Stimulated activated CD8-positive, alpha-beta memory T cell treated with anti-CD3 and anti-CD28 coated beads, Interleukin-15, amount 100 ng/mL, for 48 hours (primary cell): ENCODE measurements at regions not wholly inside any gene's neighbourhood (a gene's known extent, or its start where the extent isn't known, plus 50 kb on each side); places are given as distances from the start of the nearest gene placed in this dataset.
A peak's percentile ranks its signal among the peaks of the same experiment; 100 is the strongest.
"Not testable (repeated sequence)": the region's sequence is repeated elsewhere in the genome, so short reads cannot be mapped to it uniquely, and the experiment has no call there.

ENCODE experiments used
- DNase-seq, 2 donors: peaks; one replicate each; pipeline ENCODE4 v3.0.0-alpha.2; 2020; ENCODE audit warnings: low read depth in 2 of 2

DNA sequence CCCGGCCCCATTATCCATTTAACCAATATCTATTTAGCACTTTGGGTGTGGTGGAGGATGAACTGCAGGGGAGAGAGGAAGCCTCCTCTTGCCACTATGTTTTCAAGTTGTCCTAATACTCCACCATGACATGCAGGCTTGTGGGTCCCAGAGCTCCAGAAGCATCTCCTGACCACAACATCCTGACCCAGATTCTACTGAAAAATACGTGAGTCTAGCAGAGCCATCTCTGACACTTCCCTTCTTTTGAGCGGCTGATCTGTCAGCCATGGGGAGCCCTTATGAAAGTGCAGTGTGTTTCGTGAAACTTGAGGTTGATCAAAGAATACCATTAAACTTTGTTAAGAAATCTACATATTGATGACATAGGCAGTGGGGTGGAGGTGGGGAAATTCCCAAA lies 126.6 kb downstream of the UNC93B1 start:
- DNase-seq: not testable (repeated sequence)

GRCh38 chr11:67873223-67873622 lies 130.7 kb downstream of the UNC93B1 start:
- DNase-seq: not testable (repeated sequence)

GRCh38 chr11:67871168-67871567 lies 132.7 kb downstream of the UNC93B1 start:
- not testable (repeated sequence) for DNase-seq

DNA sequence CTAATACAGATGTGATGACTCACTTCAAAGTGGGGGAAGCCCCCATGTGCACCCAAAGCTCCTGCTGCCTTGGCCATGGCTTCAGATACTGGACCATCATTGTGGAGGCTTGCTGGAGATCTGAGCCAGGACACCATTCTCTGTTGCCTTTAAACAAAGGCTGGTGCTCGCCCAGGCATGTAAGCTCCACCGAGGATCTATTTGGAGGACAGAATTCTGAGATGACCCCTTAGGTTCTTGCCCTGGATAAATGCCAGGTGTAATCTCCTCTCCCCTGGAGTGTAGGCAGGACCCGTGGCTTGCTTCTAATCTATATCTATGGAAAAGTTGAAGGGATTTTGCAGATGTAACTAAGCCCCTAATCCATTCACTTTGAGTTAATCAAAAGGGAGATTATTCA lies 141.0 kb downstream of the UNC93B1 start:
- not testable (repeated sequence) for DNase-seq

GRCh38 chr11:67859513-67860161 lies 144.3 kb downstream of the UNC93B1 start:
- DNase-seq: peak; percentile 9 to 14

DNA sequence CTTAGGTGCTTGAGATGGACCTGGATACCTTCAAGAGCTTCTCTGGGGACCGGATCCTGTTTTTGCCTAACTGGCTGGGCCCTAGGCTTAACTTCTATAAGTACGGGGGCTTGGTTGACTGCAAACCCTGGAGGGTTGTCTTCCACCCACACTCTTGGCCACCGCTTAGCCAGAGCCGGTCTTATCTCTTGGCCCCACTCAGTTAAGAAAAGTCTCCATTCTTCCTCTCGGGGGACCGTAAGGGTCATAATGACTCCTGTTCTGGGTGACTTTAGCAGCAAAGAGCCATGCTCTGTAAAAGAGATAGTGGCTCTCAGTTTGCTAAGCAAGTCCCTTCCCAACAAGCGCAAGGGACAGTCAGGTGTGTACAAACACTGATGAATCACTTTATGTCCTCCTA lies 153.2 kb downstream of the UNC93B1 start:
- not testable (repeated sequence) for DNase-seq

DNA sequence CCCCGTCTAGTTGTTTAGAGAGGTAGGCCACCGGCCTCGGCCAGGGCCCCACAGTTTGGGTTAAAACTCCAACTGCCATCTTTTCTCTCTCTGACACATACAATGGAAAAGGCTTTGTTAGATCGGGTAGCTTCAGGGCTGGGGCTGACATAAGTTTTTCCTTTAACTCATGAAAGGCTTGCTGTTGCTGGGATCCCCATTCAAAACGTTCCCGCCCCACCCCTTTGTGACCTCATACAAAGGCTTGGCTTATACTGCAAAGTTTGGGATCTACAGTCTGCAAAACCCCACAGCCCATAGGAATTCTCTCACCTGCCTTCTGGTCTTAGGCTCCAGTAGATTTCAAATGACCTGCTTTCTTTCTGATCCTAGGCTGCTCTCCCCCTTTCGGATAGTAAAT lies 154.1 kb downstream of the UNC93B1 start:
- not testable (repeated sequence) for DNase-seq

DNA sequence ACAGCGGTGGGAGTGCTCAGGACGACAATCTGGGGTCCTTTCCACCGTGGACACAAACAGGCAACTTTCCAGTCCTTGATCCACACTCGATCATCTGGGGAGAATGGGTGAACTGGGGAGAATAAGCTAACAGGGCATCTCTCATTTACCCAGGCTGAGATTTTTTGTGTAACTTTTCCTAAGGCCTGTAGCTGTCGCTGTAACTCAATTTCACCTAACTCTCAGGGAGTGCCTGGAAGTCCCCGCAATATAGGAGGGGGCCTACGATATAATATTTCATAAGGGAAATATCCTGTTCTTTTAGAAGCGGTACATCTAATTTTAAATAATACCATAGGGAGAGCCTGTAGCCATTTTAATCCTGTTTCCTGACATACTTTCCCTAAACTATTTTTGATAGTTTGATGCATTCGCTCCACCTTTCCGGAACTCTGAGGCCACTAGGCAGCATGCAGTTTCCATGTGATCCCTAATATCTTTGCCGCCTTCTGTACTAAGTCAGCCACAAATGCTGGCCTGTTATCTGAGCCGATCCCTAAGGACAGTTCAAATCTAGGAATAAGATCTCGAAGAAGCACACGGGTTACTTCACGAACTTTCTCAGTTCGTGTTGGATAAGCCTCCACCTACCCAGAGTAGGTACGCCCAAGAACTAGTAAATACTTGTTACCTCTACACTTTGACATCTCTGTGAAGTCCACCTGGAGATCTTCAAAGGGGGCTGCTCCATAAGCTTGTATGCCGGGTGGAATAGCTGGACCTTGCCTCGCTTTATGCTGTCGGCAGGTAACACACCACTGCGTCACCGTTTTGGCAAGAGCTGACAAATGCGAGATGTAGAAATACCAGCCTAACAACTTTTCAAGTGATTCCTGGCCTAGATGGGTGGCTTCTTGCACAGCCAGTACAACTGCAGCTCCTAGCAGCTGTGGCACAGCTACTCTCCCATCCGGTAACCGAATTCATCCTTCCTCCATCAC lies 155.7 kb downstream of the UNC93B1 start:
- not testable (repeated sequence) for DNase-seq

DNA sequence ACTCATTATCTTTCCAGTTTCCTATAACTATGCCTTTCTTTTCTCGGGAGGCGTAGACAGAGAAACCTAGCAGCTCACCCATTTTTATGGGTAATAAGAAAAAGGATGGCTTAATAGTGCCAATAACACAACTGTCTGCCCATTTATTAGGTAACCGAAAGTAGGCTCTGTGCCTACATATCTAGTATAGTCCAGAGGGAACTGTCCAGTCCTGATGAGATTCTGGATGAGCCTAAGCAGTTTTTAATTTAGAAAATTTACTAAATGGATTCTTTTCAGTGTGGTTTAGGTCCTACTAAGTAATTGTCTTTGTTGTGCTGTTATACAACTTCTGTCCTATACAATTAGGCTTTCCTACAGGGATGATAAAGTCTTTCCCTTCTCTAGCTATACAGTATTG lies 157.6 kb downstream of the UNC93B1 start:
- DNase-seq: not testable (repeated sequence)

DNA sequence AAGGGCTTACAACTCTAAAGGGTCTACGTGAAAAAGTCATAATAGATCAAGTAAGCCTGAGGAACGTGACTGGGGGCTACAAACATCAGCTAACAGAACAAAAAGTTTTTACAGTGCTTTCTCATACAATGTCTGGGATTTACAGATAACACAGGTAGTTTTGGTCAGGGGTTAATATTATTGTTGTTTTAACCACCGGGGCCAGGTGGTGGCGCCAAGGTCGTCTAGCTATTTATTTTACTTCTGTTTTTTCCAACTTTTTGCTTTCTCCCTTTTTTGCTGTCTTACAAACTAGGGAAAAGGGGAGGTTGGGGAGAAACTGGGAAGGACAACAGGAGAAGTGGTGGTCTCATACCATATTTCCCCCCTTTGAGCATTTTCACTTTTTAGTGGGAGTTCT lies 158.6 kb downstream of the UNC93B1 start:
- not testable (repeated sequence) for DNase-seq

GRCh38 chr11:67840599-67840998 lies 163.3 kb downstream of the UNC93B1 start:
- DNase-seq: not testable (repeated sequence)

GRCh38 chr11:67830152-67830551 lies 155.7 kb upstream of the ALDH3B2 start:
- DNase-seq: not testable (repeated sequence)

DNA sequence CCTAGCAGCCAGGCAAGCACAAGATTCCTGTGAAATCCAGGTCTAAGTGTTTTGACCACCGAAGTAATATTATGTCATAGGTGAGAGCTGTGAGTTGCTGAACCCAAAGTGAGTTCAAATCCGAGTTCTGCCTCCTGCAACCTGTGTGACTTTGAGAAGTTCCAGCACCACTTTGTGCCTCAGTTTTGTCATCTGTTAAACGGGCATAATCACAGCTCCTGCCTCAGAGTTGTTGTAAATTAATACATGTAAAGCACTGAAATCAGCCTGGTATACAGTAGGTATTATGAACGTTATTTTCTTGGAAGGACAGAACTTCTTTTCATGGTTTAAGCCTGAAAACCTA lies 152.5 kb upstream of the ALDH3B2 start:
- DNase-seq: not testable (repeated sequence)

DNA sequence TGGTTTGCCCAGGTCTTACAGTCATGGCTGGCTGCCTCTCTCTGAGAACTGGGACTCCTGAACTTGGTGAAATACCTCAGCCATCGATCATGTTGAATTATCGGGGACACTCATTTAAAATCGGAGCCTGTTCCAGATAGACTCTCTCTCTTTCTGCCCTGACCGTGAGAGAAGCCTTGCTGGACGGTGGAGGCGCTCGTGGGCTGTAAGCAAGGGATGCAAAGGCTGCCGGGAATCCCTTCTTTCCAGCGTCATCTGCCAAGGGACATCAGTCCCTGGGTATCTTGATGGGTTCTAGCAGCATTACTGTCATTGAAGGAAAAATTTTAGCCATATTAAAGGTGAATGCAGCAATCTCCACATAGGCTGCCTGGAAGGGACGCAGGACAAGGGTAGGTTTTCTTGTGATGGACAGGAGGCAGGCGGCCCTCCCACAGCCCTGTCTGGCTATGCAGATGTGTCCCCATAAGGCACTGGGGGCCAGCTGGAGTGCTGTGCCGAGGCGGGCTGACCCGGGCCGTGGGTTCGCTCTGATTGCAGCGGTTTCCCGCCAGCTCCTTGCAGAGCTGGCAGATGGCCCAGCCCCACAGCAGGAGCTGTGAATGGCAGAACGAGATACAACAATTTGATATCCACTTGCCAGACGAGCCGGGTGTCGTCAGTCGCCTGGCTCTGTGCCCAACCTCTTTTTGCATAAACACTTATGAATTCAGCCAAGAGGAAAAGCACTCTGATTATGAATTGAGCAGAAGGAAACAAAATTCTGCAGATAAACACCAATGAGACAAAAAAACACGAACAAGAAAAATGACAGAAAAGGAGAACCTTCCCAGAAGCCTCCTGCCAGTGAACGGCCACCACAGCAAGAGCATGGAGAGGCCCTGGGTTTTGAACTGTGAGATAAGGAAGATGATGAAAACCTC lies 151.9 kb upstream of the ALDH3B2 start:
- not testable (repeated sequence) for DNase-seq

GRCh38 chr11:67824861-67825260 lies 150.4 kb upstream of the ALDH3B2 start:
- not testable (repeated sequence) for DNase-seq

DNA sequence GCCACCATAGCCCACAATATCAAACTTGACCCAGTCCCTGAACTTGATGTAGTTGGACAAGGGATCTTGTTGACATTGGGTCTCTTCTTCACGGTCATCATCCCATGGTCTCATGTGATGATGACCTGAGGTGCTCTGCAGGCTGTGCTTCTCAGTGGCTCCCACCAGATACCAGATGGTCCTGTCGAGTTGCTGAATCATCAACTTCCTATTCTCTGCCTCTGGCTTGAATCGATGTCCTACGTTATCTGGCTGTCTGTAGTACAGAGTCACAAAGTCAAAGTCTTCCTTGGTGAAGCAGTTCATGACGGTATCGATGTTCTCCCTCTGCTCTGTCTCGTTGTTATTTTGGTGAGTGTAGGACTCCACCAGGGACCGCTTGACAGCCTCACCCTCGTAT lies 145.7 kb upstream of the ALDH3B2 start:
- no peak for DNase-seq

GRCh38 chr11:67817558-67817957 lies 143.1 kb upstream of the ALDH3B2 start:
- DNase-seq: not testable (repeated sequence)

- DNase-seq: not testable (repeated sequence)
Measured at GRCh38 chr11:67809301-67809700, 134.9 kb upstream of the ALDH3B2 start.

DNA sequence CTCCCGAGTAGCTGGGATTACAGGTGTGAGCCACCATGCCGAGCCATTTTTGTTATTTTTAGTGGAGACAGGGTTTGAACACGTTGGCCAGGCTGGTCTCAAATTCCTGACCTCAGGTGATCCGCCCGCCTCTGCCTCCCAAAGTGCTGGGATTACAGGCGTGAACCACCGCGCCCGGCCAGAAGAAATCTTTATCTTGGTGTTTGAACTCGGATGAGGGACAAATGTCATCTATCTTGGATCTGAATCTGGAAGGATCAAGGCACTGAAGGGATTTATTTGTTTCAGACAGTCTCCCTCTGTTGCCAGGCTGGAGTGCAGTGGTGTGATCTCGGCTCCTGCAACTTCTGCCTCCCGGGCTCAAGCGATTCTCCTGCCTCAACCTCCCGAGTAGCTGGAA lies 133.5 kb upstream of the ALDH3B2 start:
- not testable (repeated sequence) for DNase-seq

DNA sequence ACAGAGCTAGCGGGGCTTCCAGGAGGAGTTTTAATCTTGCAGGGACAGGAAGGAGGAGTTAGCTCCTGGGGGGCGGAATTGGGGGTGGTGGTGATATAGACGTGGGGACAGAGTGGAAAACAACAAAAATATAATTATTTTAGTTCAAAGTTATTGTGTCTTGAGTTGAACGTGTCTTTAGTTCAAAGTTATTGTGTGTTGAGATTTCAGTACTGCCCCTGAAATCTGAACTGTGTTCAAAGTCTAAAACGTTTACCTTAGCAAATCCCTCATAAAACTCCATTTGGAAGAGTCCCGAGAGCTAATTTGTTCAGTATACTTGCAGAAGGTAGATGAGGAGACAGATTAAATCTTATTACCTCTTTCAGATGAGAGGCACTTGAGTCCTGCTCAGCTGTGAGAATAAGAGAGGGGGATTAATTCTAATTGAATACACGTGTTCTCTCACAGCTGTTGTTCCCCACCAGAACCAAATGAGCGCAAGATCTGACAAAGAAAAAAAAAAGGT lies 132.4 kb upstream of the ALDH3B2 start:
- DNase-seq: not testable (repeated sequence)

DNA sequence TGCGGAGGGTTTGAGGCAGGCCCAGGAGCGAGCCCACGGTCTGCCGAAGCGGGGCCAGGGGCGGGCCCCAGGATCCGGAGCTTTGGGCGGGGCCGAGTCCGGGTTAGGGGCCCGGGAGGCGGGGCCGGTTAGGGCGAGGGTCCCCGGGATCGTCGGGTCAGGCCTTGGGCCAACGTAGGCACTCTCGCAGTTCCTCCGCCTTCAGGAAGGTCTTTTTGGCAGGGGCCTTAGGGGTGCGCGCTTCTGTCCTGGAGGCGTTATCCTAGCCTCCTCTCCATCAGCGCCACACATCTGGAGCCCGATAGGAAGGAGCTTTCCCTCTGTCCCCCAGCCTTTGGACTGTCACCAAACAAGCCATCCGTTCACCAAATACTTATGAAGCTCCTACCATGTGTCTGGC lies 131.8 kb upstream of the ALDH3B2 start:
- DNase-seq: not testable (repeated sequence)
